HFF-Myc (cell line): ENCODE measurements at regions not wholly inside any gene's neighbourhood (a gene's known extent, or its start where the extent isn't known, plus 50 kb on each side); places are given as distances from the start of the nearest gene placed in this dataset.

Source experiments
- DNase-seq: peaks from one replicate; pipeline ENCODE4 v3.0.0-alpha.2; 2011; ENCODE audit warnings: low read depth; ENCODE audit errors: extremely low read depth
- H3K4me3 ChIP-seq: replicated peaks from 2 replicates; pipeline ENCODE4 v1.5.1; 2011; ENCODE audit warnings: low read depth, mild to moderate bottlenecking, control low read depth, low read length
- TF ChIP-seq, protein P1 (sequence below): IDR thresholded peaks from 2 replicates; pipeline ENCODE4 v1.5.1; 2012; ENCODE audit warnings: mild to moderate bottlenecking, low read depth, low read length, control low read depth; ENCODE audit errors: missing control alignments

DNA sequence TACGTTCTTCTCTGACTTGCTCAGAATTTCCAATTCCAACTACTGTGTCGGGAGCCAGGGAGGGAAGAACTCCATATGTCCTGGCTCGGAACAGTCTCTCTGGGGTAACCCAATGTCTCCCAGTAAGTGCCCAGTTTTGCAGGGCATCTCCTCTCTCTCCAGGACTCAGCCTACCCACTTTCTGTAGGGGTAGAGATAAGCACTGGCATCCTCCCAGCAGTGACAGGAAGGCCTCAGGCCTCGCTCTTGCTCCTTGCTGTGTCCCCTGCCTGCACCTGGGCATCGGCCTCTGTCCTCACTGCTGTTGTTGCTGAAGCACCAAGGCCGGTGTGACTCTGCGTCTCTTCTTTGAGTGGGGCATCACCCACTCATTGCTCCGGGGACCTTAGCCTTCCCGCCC is 388.9 kb upstream of the JARID2 start:
- H3K4me3 ChIP-seq, result no peak overlapping the region
- TF ChIP-seq, protein P1, sequence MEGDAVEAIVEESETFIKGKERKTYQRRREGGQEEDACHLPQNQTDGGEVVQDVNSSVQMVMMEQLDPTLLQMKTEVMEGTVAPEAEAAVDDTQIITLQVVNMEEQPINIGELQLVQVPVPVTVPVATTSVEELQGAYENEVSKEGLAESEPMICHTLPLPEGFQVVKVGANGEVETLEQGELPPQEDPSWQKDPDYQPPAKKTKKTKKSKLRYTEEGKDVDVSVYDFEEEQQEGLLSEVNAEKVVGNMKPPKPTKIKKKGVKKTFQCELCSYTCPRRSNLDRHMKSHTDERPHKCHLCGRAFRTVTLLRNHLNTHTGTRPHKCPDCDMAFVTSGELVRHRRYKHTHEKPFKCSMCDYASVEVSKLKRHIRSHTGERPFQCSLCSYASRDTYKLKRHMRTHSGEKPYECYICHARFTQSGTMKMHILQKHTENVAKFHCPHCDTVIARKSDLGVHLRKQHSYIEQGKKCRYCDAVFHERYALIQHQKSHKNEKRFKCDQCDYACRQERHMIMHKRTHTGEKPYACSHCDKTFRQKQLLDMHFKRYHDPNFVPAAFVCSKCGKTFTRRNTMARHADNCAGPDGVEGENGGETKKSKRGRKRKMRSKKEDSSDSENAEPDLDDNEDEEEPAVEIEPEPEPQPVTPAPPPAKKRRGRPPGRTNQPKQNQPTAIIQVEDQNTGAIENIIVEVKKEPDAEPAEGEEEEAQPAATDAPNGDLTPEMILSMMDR, result no peak
- DNase-seq, result no peak

DNA sequence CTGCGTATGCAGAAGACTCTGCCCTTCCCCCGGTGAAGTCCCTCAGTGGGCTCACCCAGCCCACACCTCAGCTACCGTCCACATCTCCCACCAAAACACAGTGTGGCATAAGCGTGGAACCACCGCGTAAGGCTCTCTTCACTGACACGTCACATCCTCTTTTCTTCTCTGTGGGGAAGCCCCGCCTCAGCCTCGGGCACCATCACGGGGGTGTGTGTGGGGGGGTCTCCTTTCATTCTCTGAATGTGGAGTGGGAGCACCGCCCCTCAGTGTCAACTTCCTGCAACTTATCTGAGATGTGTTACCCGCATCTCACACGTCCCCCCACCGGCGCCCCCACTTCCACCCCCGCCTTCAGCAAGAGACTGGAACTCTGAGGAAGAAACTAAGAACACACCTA is 388.4 kb upstream of the JARID2 start:
- no peak overlapping the region for H3K4me3 ChIP-seq
- no peak for DNase-seq
- TF ChIP-seq, protein P1, result no peak

DNA sequence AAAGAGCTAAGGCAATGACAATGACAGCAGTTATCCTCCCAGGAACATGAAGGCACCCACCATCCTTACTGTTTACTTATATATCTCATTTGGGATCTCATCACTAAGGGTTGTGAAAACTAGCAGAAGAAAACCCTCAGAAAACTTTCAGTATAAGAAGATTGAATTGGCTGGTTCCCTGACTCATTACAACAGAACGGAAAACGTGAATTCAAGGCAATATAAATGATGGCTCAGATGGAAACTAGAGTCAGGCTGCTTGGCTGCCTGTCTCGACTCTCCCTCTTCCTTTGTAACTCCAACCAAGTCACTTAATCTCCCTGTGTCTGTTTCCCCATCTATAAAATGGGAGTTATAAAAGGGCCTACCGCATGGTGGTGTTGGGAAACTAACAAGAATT is 387.1 kb upstream of the JARID2 start:
- TF ChIP-seq, protein P1, result no peak
- no peak overlapping the region for H3K4me3 ChIP-seq
- no peak for DNase-seq

DNA sequence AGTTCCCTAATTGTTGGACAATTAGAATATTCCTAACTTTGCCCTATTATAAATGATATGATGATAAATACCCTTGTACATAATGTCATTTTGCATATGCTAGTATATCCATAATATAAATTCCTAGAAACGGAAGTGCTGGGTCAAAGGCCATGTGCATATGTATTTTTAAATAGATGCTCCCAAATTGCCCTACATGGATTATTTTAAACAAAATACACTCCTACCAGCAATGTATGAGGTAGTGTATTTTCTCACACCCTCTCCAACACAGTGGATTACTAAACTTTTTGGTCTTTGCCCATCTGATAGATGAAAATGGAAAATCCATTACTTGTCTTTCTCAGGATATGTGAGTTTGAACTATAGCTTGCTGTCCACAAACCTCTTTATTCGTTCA is 385.1 kb upstream of the JARID2 start:
- no peak for DNase-seq
- TF ChIP-seq, protein P1, result no peak
- no peak overlapping the region for H3K4me3 ChIP-seq

DNA sequence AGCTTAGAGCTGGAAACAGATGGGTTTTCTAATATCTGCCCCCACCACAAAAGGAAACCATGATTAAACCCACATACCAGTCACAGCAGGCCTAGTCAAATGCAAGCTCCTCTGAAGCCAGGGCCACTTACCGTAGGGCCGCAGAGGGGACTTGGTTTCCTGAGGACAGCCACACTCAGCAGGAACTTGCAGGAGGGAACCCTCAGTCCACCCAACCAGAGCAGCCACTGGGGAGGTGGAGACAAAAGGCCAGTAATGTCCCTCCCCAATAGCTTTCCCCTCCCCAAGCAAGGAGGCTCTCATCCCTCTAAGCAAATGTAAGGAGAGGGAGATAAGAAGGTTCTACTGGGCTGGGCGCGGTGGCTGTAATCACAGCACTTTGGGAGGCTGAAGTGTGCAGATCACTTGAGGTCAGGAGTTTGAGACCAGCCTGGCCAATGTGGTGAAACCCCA is 384.4 kb upstream of the JARID2 start:
- TF ChIP-seq, protein P1, result no peak
- no peak overlapping the region for H3K4me3 ChIP-seq

DNA sequence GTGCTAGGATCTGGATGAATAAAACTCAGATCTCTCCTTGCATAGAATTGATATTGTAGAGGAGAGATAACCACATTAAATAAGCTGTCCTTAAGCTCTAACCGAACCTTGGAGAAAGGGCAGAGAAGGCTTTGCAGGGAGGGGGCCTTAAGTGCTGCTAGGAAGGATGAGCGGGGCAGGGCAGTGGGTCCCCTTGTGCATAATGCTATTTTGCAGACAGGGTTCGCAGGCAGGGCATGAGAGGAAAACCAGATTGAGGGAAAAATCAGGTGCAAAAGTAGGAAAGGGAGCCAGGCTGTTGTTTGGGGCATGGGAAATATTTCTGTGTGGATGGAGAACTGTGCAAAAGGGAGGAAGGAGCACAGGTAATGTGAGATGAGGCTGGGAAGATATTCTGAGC is 383.0 kb upstream of the JARID2 start:
- TF ChIP-seq, protein P1, result no peak
- H3K4me3 ChIP-seq, result no peak overlapping the region
- no peak for DNase-seq

More for the DNA sequence above, 384.4 kb upstream of the JARID2 start:
- no peak for DNase-seq
